Small intestine (tissue), 7 donors: ENCODE measurements at regions not wholly inside any gene's neighbourhood (a gene's known extent, or its start where the extent isn't known, plus 50 kb on each side); places are given as distances from the start of the nearest gene placed in this dataset.
"Not testable (repeated sequence)": the region's sequence is repeated elsewhere in the genome, so short reads cannot be mapped to it uniquely, and the experiment has no call there.

Experiments
- DNase-seq, 2 donors: peaks; one replicate each; pipeline versions ENCODE4 v3.0.0 to v3.0.0-alpha.2; 2013
- FAIRE-seq: peaks from 2 replicates; lab custom pipeline; 2012; peaks lifted over from hg19 to GRCh38; lab: Jason Lieb, UNC
- H3K27ac ChIP-seq, 3 donors: one replicate each; pipeline ENCODE4 v1.5.1; 2013; ENCODE audit warnings: low read length in 2 of 3, mild to moderate bottlenecking in 2 of 3, control low read depth in 1 of 3, inconsistent platforms in 1 of 3, low read depth in 1 of 3, moderate library complexity in 1 of 3
- H3K27me3 ChIP-seq, 3 donors: one replicate each; pipeline ENCODE4 v1.6.1; 2013; ENCODE audit warnings: low read length in 3 of 3, inconsistent platforms in 1 of 3; ENCODE audit not compliant: control insufficient read depth in 3 of 3, insufficient read depth in 3 of 3
- H3K36me3 ChIP-seq, 3 donors: one replicate each; pipeline ENCODE4 v1.6.1; 2013; ENCODE audit warnings: low read length in 3 of 3, inconsistent platforms in 1 of 3, low read depth in 1 of 3, mild to moderate bottlenecking in 1 of 3, moderate library complexity in 1 of 3; ENCODE audit not compliant: control insufficient read depth in 3 of 3, insufficient read depth in 2 of 3
- H3K4me1 ChIP-seq, 3 donors: one replicate each; pipeline ENCODE4 v1.6.1; 2013; ENCODE audit warnings: low read length in 2 of 3, inconsistent platforms in 1 of 3, low read depth in 1 of 3, mild to moderate bottlenecking in 1 of 3, moderate library complexity in 1 of 3; ENCODE audit not compliant: control insufficient read depth in 3 of 3, insufficient read depth in 2 of 3
- H3K4me3 ChIP-seq, 3 donors: one replicate each; pipeline ENCODE4 v1.5.1; 2013; ENCODE audit warnings: low read length in 3 of 3, control low read depth in 1 of 3, inconsistent platforms in 1 of 3, low read depth in 1 of 3, mild to moderate bottlenecking in 1 of 3, moderate library complexity in 1 of 3
- H3K9me3 ChIP-seq, 2 donors: one replicate each; pipeline ENCODE4 v1.6.1; 2013; ENCODE audit warnings: low read depth in 1 of 2, low read length in 1 of 2; ENCODE audit not compliant: control insufficient read depth in 2 of 2, insufficient read depth in 1 of 2
- WGBS, 3 donors: extraction: QIAGEN DNeasy Blood & Tissue Kit; methylation state at CpG; one replicate each; pipeline ENCODE4 v1.1.7; 2013; 5-methylcytosine and 5-hydroxymethylcytosine counted together
- donor health status: healthy with polysubstance abuse.
- donor health status: control.
- donor health status: control.
- donor health status: Bipolar disorder and iron deficiency.
- donor health status: healthy.

GRCh38 chr6:27130668-27131428 lies 116.7 kb upstream of the PRSS16 start:
- peak overlapping the region in 2 of 3 donors; percentile 48 to 57 for H3K4me3 ChIP-seq
- no peaks in the 10 kb centered on the region for H3K27me3 ChIP-seq
- 25 to 35% (median 32%) methylated on average over 7 of the region's 7 CpGs for WGBS, 3 donors
- H3K4me1 ChIP-seq, result peaks cover 0 to 5% (median 0%) of the 10 kb centered on the region in 3 donors
- H3K36me3 ChIP-seq, result no peaks in the 10 kb centered on the region
- DNase-seq (peak in 1 of 2 donors; percentile 48), FAIRE-seq (no peak)
- H3K27ac ChIP-seq, result peak overlapping the region; percentile 78 to 95 (median 93)
- no peaks in the 10 kb centered on the region for H3K9me3 ChIP-seq

- FAIRE-seq, H3K9me3 ChIP-seq, H3K36me3 ChIP-seq, H3K27me3 ChIP-seq: not testable (repeated sequence)
- peak in 1 of 2 donors; percentile 53 for DNase-seq
- 0 to 1% (median 0%) methylated on average over 14 of the region's 14 CpGs for WGBS, 3 donors
- Histone ChIP-seq H3K27ac (peak overlapping the region; percentile 83 to 95 (median 93)), H3K4me1 (peaks cover 0 to 11% (median 0%) of the 10 kb centered on the region in 3 donors), H3K4me3 (peak overlapping the region in 2 of 3 donors; percentile 41 to 57)
Observed at GRCh38 chr6:27132282-27132531, 115.3 kb upstream of the PRSS16 start.

DNA sequence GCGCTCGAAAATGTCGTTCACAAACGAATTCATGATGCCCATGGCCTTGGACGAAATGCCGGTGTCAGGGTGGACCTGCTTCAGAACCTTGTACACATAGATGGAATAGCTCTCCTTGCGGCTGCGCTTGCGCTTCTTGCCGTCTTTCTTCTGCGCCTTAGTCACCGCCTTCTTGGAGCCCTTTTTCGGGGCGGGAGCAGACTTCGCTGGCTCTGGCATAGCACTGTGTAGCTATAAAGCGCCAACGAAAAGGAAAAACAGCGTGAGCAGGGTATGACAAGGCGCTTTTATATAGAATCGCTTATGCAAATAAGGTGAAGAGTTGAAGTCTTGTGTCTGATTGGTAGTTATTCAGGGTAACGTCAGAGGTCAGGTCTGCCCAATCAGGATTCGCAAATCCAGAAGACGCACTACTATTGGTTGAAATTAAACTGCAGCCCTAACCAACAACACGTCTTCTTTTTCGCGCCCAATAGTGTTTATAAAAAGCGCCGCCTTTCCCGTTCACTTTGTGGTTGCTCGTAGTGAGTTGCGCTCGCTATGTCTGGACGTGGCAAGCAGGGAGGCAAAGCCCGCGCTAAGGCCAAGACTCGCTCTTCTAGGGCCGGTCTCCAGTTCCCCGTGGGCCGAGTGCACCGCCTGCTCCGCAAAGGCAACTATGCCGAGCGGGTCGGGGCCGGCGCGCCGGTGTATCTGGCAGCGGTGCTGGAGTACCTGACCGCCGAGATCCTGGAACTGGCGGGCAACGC lies 114.8 kb upstream of the PRSS16 start:
- Histone ChIP-seq H3K4me1 (peaks cover 0 to 13% (median 0%) of the 10 kb centered on the region in 3 donors), H3K36me3 (no peaks in the 10 kb centered on the region), H3K9me3 (no peaks in the 10 kb centered on the region), H3K27me3 (no peaks in the 10 kb centered on the region), H3K4me3 (peak overlapping the region; percentile 38 to 62 (median 57)), H3K27ac (peak overlapping the region; percentile 88 to 95 (median 93))
- DNase-seq (peak; percentile 99), FAIRE-seq (peak; percentile 70)
- WGBS, 3 donors, result 0 to 1% (median 0%) methylated on average over 53 of the region's 53 CpGs

DNA sequence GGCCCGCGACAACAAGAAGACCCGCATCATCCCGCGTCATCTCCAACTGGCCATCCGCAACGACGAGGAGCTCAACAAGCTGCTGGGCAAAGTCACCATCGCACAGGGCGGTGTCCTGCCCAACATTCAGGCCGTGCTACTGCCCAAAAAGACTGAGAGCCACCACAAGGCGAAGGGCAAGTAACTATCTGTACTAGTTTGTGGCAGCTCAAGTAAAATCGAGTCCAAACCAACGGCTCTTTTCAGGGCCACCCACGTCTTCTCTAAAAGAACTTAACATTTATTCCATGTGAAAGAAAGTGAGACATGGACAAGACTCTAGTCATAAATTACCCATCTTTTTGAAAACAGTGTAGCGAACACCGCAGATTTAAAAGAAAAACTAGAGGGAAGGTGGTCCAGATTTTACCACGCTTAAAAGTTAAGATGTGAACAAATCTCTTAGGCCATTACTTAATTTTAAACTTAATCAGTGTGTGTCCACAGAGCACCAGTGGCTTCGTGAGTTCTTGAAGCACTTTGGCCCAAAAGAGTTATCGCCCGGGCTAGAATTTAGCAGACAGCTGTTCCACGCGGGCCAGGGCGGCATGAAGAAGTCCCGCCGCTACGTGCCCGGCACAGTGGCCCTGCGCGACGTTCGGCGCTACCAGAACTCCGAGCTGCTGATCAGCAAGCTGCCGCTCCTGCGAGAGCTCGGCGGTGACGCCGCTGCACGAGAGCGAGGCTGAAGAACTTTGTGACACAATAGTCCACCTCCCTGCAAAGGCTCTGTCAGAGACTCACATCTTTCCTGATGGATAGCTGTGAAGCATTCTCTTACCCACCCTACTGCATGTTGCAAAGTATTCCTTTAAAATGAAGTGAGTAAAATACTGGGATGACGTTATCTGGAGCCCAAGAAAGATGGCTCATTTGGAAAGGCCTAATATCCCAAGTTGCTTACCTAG lies 113.9 kb upstream of the PRSS16 start:
- 2 to 4% (median 2%) methylated on average over 43 of the region's 43 CpGs for WGBS, 3 donors
- Histone ChIP-seq H3K27me3 (no peaks in the 10 kb centered on the region), H3K4me1 (peaks cover 0 to 21% (median 0%) of the 10 kb centered on the region in 3 donors), H3K9me3 (no peaks in the 10 kb centered on the region), H3K27ac (peak overlapping the region; percentile 88 to 95 (median 93)), H3K36me3 (no peaks in the 10 kb centered on the region), H3K4me3 (peak overlapping the region; percentile 39 to 62 (median 55))
- DNase-seq (peak; percentile 73 to 94), FAIRE-seq (no peak)

DNA sequence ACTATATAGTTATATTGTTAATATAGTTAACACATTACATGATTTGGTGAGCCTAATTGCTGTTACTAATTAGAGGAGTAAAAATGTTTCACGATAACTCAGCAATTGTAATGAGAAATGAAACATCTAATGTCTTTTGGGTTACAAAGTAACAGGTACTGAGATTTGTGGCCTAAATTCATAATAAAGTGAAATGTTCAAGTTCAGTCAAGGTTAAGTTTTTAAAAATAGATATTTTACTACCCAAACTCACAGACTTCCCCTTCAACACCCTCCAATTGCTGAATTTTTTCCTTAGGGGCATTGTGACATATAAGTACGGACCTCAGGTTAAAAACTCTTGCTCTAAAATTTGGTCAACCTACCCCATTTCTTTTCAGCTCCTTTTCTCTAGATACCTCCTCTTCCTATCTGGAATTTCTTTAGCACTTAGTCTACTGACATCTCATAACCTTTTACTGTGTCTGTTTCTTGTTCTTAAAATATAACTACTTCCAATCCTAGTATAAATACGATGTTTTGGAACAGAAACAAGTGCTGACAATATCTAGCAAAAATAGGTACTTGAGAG lies 112.3 kb upstream of the PRSS16 start:
- Histone ChIP-seq H3K36me3 (no peaks in the 10 kb centered on the region), H3K27me3 (no peaks in the 10 kb centered on the region), H3K9me3 (no peaks in the 10 kb centered on the region), H3K4me3 (no peak overlapping the region), H3K27ac (peak overlapping the region in 1 of 3 donors; percentile 95), H3K4me1 (peaks cover 0 to 23% (median 0%) of the 10 kb centered on the region in 3 donors)
- WGBS, 3 donors, result 94 to 97% (median 95%) methylated on average over 3 of the region's 3 CpGs
- FAIRE-seq (no peak), DNase-seq (no peak)

DNA sequence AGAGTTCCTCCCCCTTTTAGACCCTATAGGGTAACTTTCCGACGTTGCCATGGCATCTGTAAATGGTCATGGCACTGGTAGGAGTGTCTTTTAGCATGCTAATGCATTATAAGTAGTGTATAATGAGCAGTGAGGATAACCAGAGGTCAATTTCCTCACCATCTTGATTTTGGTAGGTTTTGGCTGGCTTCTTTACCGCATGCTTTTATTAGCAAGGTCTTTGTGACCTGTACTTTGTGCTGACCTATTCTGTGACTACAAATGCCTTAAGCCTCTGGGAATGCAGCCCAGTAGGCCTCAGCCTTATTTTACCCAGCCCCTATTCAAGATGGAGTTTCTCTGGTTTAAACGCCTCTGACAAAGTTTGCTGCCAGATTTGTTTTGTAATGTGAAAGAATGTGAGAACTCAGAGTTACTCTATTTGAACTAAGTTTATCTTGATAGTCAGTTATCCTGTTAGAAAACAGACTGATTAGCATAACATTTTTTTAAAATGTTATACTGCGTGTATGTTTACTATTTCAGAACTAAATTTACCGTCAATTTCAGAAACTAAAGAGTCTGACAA lies 111.3 kb upstream of the PRSS16 start:
- H3K4me1 ChIP-seq, result peaks cover 0 to 20% (median 0%) of the 10 kb centered on the region in 3 donors
- H3K9me3 ChIP-seq, result no peaks in the 10 kb centered on the region
- FAIRE-seq (no peak), DNase-seq (no peak)
- no peaks in the 10 kb centered on the region for H3K27me3 ChIP-seq
- H3K27ac ChIP-seq, result no peak overlapping the region
- H3K4me3 ChIP-seq, result no peak overlapping the region
- 96 to 97% (median 97%) methylated on average over 6 of the region's 6 CpGs for whole genome bisulfite sequencing, 3 donors
- no peaks in the 10 kb centered on the region for H3K36me3 ChIP-seq

DNA sequence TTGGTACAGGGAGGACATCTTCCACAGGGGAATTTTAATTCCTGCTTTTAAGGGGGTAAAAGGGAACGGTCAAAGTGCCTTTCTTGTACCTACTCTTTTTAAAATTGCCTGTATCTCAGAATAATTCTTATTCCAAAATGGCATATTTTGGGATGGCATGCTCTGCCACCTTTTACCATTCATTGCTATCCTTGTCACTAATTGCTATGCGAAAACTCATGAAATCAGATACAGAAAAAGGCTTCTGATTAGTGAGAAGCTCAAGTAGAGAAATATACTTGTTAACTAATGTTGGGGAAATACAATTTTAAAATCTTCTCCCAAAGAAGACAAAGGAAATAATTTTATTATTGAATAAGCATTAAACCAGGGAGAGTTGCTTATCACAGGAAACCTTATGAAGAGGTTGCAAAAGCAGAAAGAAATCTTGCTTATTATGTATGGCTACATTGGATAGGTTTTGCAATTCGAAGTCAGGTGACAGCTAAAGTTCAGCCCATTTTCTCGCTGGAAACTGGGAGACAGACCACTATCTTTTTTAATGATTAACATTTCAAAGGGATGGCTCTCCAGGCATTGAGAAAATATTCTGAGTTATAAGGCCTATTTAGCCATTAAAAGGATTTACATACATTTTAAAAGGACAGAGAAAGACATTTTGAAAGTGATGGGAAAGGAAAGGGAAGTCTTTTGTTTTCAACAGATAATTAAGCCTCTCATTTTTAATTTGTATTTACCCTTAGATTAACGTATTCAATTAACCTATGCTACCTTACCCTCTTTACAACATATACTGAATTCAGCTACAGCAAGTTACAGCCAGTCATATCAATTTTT lies 110.3 kb upstream of the PRSS16 start:
- Histone ChIP-seq H3K4me1 (peaks cover 0 to 24% (median 0%) of the 10 kb centered on the region in 3 donors), H3K36me3 (peaks cover 0 to 1% (median 0%) of the 10 kb centered on the region in 3 donors), H3K9me3 (no peaks in the 10 kb centered on the region), H3K4me3 (no peak overlapping the region), H3K27me3 (no peaks in the 10 kb centered on the region), H3K27ac (peak overlapping the region in 1 of 3 donors; percentile 93)
- FAIRE-seq, result no peak
- WGBS, 3 donors, result 69 to 79% (median 71%) methylated on average over 5 of the region's 5 CpGs
- DNase-seq, result peak in 1 of 2 donors; percentile 82
